ENCODE measurements at regions not wholly inside any gene's neighbourhood (a gene's known extent, or its start where the extent isn't known, plus 50 kb on each side); places are given as distances from the start of the nearest gene placed in this dataset.
A peak's percentile ranks its signal among the peaks of the same experiment; 100 is the strongest.

DNA sequence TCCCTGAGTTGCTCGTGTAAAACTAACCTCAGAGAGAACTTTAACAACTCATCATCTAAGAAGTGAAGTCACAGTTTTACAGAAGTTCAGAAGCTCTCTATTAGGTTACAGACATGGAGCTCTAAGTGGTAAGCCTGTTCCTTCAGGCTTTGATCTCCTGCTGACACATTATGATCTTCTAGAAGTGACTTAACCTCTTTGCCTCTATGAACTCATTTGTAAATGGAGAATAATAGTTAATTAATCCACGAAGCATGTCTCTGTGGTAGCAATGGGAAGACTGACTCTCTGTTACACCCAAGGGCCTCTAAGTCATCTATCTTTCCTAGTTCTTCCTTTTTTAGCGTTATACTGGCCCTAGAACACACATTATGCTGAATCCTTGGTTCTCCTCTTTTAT is 157.9 kb upstream of the NRIP1 start:
- Histone ChIP-seq H3K4me3 (no peak overlapping the region), H3K36me3 (ENCODE audit: insufficient read depth, low read length) (no peaks in the 10 kb centered on the region), H3K27ac (no peak overlapping the region), H3K9ac (ENCODE audit: insufficient read length) (no peak overlapping the region), H3K9me3 (ENCODE audit: low read depth, low read length) (no peaks in the 10 kb centered on the region)
- TF ChIP-seq FOXP2 (optimal IDR thresholded peaks at IDR 0.05; ENCODE audit: control extremely low read depth, extremely low read length, insufficient read depth) (no peak), EZH2 (IDR thresholded peaks at IDR 0.05) (no peak), POLR2AphosphoS5 (IDR thresholded peaks at IDR 0.05; ENCODE audit: borderline replicate concordance, low read depth, low read length) (no peak)
- no peak for DNase-seq (ENCODE audit: low read depth, low spot score)

GRCh38 chr21:15224346-15225086 is 159.7 kb upstream of the NRIP1 start:
- TF ChIP-seq POLR2AphosphoS5 (IDR thresholded peaks at IDR 0.05; ENCODE audit: borderline replicate concordance, low read depth, low read length), result no peak
- no peak for TF ChIP-seq EZH2 (IDR thresholded peaks at IDR 0.05)
- no peak for TF ChIP-seq FOXP2 (optimal IDR thresholded peaks at IDR 0.05; ENCODE audit: control extremely low read depth, extremely low read length, insufficient read depth)
- no peak for DNase-seq (ENCODE audit: low read depth, low spot score)
- Histone ChIP-seq H3K36me3 (ENCODE audit: insufficient read depth, low read length) (no peaks in the 10 kb centered on the region), H3K4me3 (no peak overlapping the region), H3K9me3 (ENCODE audit: low read depth, low read length) (no peaks in the 10 kb centered on the region), H3K27ac (no peak overlapping the region), H3K9ac (ENCODE audit: insufficient read length) (no peak overlapping the region)

- Histone ChIP-seq H3K36me3 (ENCODE audit: insufficient read depth, low read length) (no peaks in the 10 kb centered on the region), H3K9ac (ENCODE audit: insufficient read length) (no peak overlapping the region), H3K4me3 (no peak overlapping the region), H3K9me3 (ENCODE audit: low read depth, low read length) (no peaks in the 10 kb centered on the region), H3K27ac (no peak overlapping the region)
- no peak for DNase-seq (ENCODE audit: low read depth, low spot score)
- TF ChIP-seq FOXP2 (optimal IDR thresholded peaks at IDR 0.05; ENCODE audit: control extremely low read depth, extremely low read length, insufficient read depth) (no peak), POLR2AphosphoS5 (IDR thresholded peaks at IDR 0.05; ENCODE audit: borderline replicate concordance, low read depth, low read length) (no peak), EZH2 (IDR thresholded peaks at IDR 0.05) (no peak)
Observed at GRCh38 chr21:15227919-15228318, 163.1 kb upstream of the NRIP1 start.

GRCh38 chr21:15229390-15229789 is 164.6 kb upstream of the NRIP1 start:
- TF ChIP-seq EZH2 (IDR thresholded peaks at IDR 0.05) (no peak), FOXP2 (optimal IDR thresholded peaks at IDR 0.05; ENCODE audit: control extremely low read depth, extremely low read length, insufficient read depth) (no peak), POLR2AphosphoS5 (IDR thresholded peaks at IDR 0.05; ENCODE audit: borderline replicate concordance, low read depth, low read length) (no peak)
- Histone ChIP-seq H3K27ac (no peak overlapping the region), H3K36me3 (ENCODE audit: insufficient read depth, low read length) (no peaks in the 10 kb centered on the region), H3K9ac (ENCODE audit: insufficient read length) (no peak overlapping the region), H3K9me3 (ENCODE audit: low read depth, low read length) (no peaks in the 10 kb centered on the region), H3K4me3 (no peak overlapping the region)
- DNase-seq (ENCODE audit: low read depth, low spot score), result no peak

DNA sequence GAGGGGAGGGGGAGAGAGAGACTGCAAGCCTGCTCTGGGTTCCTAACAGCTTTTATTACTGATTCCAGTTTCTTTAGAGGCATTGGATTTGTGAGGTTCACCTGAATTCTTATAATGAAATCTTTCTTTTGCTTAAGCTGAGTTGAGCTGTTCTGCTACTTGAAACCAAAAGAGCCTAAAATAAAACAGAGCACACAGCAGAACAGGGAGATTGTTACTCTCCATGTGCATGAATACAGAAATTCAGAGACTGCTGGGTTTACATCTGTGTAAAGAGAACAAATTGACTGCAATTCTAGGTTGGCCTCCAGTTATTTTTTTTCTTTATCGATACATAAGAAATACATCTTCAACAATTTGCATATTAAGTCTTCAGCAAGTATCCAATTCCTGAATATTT is 168.8 kb upstream of the NRIP1 start:
- Histone ChIP-seq H3K36me3 (ENCODE audit: insufficient read depth, low read length) (no peaks in the 10 kb centered on the region), H3K27ac (no peak overlapping the region), H3K4me3 (no peak overlapping the region), H3K9ac (ENCODE audit: insufficient read length) (no peak overlapping the region), H3K9me3 (ENCODE audit: low read depth, low read length) (no peaks in the 10 kb centered on the region)
- no peak for DNase-seq (ENCODE audit: low read depth, low spot score)
- TF ChIP-seq FOXP2 (optimal IDR thresholded peaks at IDR 0.05; ENCODE audit: control extremely low read depth, extremely low read length, insufficient read depth), result no peak
- TF ChIP-seq EZH2 (IDR thresholded peaks at IDR 0.05), result no peak
- no peak for TF ChIP-seq POLR2AphosphoS5 (IDR thresholded peaks at IDR 0.05; ENCODE audit: borderline replicate concordance, low read depth, low read length)

DNA sequence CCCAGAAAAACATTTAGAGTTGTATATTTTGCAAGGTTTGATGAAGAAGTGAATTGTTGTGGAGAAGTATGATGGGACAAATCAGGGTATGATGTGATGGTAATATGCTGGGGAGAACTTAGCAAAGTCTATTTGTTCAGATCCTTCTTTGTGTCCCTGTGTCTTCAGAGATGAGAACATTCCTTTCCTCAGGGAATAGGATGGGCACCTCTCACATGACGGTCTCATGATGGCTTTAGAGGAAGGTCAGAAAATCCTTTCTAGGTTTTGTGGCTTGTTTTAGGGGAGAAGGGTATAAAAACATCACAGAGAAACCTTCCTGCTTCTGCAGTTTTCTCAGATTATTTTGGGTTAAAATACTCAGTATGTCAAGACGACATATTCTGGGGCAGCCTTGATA is 171.3 kb upstream of the NRIP1 start:
- no peak for DNase-seq (ENCODE audit: low read depth, low spot score)
- TF ChIP-seq POLR2AphosphoS5 (IDR thresholded peaks at IDR 0.05; ENCODE audit: borderline replicate concordance, low read depth, low read length), result no peak
- no peak for TF ChIP-seq EZH2 (IDR thresholded peaks at IDR 0.05)
- TF ChIP-seq FOXP2 (optimal IDR thresholded peaks at IDR 0.05; ENCODE audit: control extremely low read depth, extremely low read length, insufficient read depth), result no peak
- no peaks in the 10 kb centered on the region for H3K9me3 ChIP-seq (ENCODE audit: low read depth, low read length)
- H3K4me3 ChIP-seq, result no peak overlapping the region
- no peaks in the 10 kb centered on the region for H3K36me3 ChIP-seq (ENCODE audit: insufficient read depth, low read length)
- no peak overlapping the region for H3K27ac ChIP-seq
- H3K9ac ChIP-seq (ENCODE audit: insufficient read length), result no peak overlapping the region

DNA sequence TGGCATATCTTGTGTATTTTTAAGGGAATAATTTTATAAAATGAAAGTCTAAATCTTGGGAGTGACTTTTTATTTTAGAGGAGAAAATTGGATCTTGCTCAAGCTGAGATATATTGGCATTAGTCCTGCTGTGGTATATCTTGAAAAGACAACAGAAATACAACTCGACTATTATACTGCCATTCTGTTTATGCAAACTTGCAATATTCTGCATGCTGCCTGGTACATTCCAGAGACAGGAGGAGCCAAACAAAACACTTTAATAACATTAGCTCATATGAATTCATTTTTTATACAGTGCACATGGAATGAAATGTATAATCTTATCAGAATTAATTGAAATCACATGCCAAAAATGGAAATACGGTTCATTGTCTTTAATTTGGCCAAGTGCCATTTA is 176.0 kb upstream of the NRIP1 start:
- H3K27ac ChIP-seq, result peak overlapping the region; percentile 11; the same call in 1 of the 2 replicates
- H3K36me3 ChIP-seq (ENCODE audit: insufficient read depth, low read length), result no peaks in the 10 kb centered on the region
- TF ChIP-seq POLR2AphosphoS5 (IDR thresholded peaks at IDR 0.05; ENCODE audit: borderline replicate concordance, low read depth, low read length) (no peak), FOXP2 (optimal IDR thresholded peaks at IDR 0.05; ENCODE audit: control extremely low read depth, extremely low read length, insufficient read depth) (no peak), EZH2 (IDR thresholded peaks at IDR 0.05) (no peak)
- no peak for DNase-seq (ENCODE audit: low read depth, low spot score)
- H3K9ac ChIP-seq (ENCODE audit: insufficient read length), result no peak overlapping the region
- no peaks in the 10 kb centered on the region for H3K9me3 ChIP-seq (ENCODE audit: low read depth, low read length)
- H3K4me3 ChIP-seq, result peak overlapping the region; percentile 3; the same call in 1 of the 2 replicates

DNA sequence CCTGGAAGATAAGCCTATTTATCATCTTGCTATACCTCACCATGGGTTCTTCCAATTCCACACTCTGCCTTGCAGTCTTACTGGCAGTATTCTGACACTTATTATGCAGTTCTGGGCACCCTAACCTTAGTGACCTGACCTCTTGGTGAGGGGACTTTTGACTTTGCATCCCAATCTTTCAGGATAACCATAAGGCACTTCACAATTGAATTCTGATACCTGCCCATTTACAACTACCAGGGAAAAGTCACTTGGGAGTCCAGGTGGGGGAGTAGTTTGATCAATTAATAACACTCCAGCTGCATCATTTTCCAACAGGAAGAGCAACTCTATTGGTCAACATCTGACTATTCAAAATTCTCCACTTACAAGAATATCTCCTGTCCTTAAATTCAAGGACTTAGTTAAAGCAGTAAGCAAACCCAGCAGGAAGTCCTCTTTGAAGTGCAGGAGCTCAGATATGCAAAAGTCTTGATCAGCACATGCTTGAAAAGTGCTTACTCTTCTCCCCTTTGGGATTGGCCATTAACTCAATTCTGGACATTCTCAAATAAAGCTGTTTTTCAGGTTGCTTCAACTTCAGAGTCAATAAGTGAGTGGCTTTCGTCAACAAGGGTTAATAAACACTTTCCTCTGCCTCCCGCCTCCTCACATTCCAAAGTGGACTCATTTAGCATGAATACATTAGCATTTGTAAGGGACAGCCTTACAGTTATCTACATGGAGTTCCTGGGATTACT is 177.4 kb upstream of the NRIP1 start:
- TF ChIP-seq POLR2AphosphoS5 (IDR thresholded peaks at IDR 0.05; ENCODE audit: borderline replicate concordance, low read depth, low read length), result no peak
- TF ChIP-seq EZH2 (IDR thresholded peaks at IDR 0.05), result no peak
- TF ChIP-seq FOXP2 (optimal IDR thresholded peaks at IDR 0.05; ENCODE audit: control extremely low read depth, extremely low read length, insufficient read depth), result no peak
- Histone ChIP-seq H3K9ac (ENCODE audit: insufficient read length) (no peak overlapping the region), H3K9me3 (ENCODE audit: low read depth, low read length) (no peaks in the 10 kb centered on the region), H3K36me3 (ENCODE audit: insufficient read depth, low read length) (no peaks in the 10 kb centered on the region), H3K27ac (no peak overlapping the region), H3K4me3 (no peak overlapping the region; the same call in 1 of the 2 replicates)
- DNase-seq (ENCODE audit: low read depth, low spot score), result no peak

All from SK-N-MC (cell line).